Liver (tissue), 3 donors: ENCODE measurements at regions not wholly inside any gene's neighbourhood (a gene's known extent, or its start where the extent isn't known, plus 50 kb on each side); places are given as distances from the start of the nearest gene placed in this dataset.

Experiments
- CTCF ChIP-seq: fragments of 150-350 bp; IDR thresholded peaks from 2 replicates; pipeline ENCODE4 v1.5.1; 2017; ENCODE audit warnings: improper control_type of control experiment, low read depth, low read length; ENCODE audit not compliant: missing input control
- JUND ChIP-seq, 2 donors: IDR thresholded peaks; 2 replicates each; pipeline ENCODE4 v1.6.1; 2016; ENCODE audit warnings: antibody characterized with exemption in 2 of 2
- MAX ChIP-seq: IDR thresholded peaks from 2 replicates; pipeline ENCODE4 v1.6.1; 2016; ENCODE audit warnings: antibody characterized with exemption
- RAD21 ChIP-seq, 2 donors: IDR thresholded peaks; 2 replicates each; pipeline ENCODE4 v1.6.1; 2016; ENCODE audit warnings: antibody characterized with exemption in 2 of 2, mild to moderate bottlenecking in 2 of 2
- REST ChIP-seq: IDR thresholded peaks from 2 replicates; pipeline ENCODE4 v1.6.1; 2016; ENCODE audit warnings: antibody characterized with exemption, mild to moderate bottlenecking
- SP1 ChIP-seq: IDR thresholded peaks from 2 replicates; pipeline ENCODE4 v1.6.1; 2018; ENCODE audit warnings: antibody characterized with exemption, mild to moderate bottlenecking
- TAF1 ChIP-seq: conservative IDR thresholded peaks from 2 replicates; pipeline ENCODE4 v1.6.1; 2016; ENCODE audit warnings: antibody characterized with exemption, mild to moderate bottlenecking
- YY1 ChIP-seq: IDR thresholded peaks from 2 replicates; pipeline ENCODE4 v1.6.1; 2016; ENCODE audit warnings: antibody characterized with exemption, mild to moderate bottlenecking
- donor health status: healthy.
- donor health status: healthy.

- TF ChIP-seq CTCF (no peak), JUND (IDR thresholded peaks at IDR 0.05) (no peak), REST (no peak), RAD21 (IDR thresholded peaks at IDR 0.05) (no peak), TAF1 (no peak), MAX (no peak), SP1 (no peak), YY1 (no peak)
These were observed 52.2 kb upstream of the APCDD1L start for GRCh38 chr20:58567437-58567836.
